Fibroblast of pulmonary artery (primary cell): ENCODE measurements at regions not wholly inside any gene's neighbourhood (a gene's known extent, or its start where the extent isn't known, plus 50 kb on each side); places are given as distances from the start of the nearest gene placed in this dataset.

Source experiments
- DNase-seq: peaks from one replicate; pipeline ENCODE4 v3.0.0-alpha.2; 2010; ENCODE audit warnings: low read depth
- H3K4me3 ChIP-seq: replicated peaks from 2 replicates; pipeline ENCODE4 v1.5.1; 2011; ENCODE audit warnings: low read depth, mild to moderate bottlenecking, control low read depth, low read length, moderate library complexity
- CTCF ChIP-seq: IDR thresholded peaks from 2 replicates; pipeline ENCODE4 v1.5.1; 2011; ENCODE audit warnings: mild to moderate bottlenecking, control low read depth, low read length, inconsistent platforms; ENCODE audit errors: missing control alignments

GRCh38 chr7:142604671-142605070 is 144.6 kb upstream of the PRSS1 start:
- TF ChIP-seq CTCF, result no peak
- no peak overlapping the region for H3K4me3 ChIP-seq
- DNase-seq, result no peak

- peak; percentile 93 for TF ChIP-seq CTCF
- peak; percentile 80 for DNase-seq
- peak overlapping the region; percentile 27 for H3K4me3 ChIP-seq
These were observed 145.3 kb upstream of the PRSS1 start for GRCh38 chr7:142603870-142604448.

GRCh38 chr7:142602756-142603155 is 146.5 kb upstream of the PRSS1 start:
- no peak for DNase-seq
- no peak overlapping the region for H3K4me3 ChIP-seq
- no peak for TF ChIP-seq CTCF

- no peak overlapping the region for H3K4me3 ChIP-seq
- no peak for DNase-seq
- TF ChIP-seq CTCF, result no peak
These were observed 147.1 kb upstream of the PRSS1 start for GRCh38 chr7:142602183-142602582.

- no peak for DNase-seq
- no peak overlapping the region for H3K4me3 ChIP-seq
- TF ChIP-seq CTCF, result no peak
These were observed 151.0 kb upstream of the PRSS1 start for GRCh38 chr7:142598297-142598696.

- no peak for DNase-seq
- no peak overlapping the region for H3K4me3 ChIP-seq
- TF ChIP-seq CTCF, result no peak
These were observed 151.7 kb upstream of the PRSS1 start for GRCh38 chr7:142597547-142597946.

- no peak for DNase-seq
- TF ChIP-seq CTCF, result no peak
- no peak overlapping the region for H3K4me3 ChIP-seq
These were observed 153.3 kb upstream of the PRSS1 start for GRCh38 chr7:142595816-142596516.
